Natural killer cell treated with Interleukin-12 subunit alpha and Interleukin-12 subunit beta and Interleukin-15 and Interleukin-18, amount 100 ng/mL, for 72 hours (primary cell): ENCODE measurements at regions not wholly inside any gene's neighbourhood (a gene's known extent, or its start where the extent isn't known, plus 50 kb on each side); places are given as distances from the start of the nearest gene placed in this dataset.

Experiments used
- ATAC-seq, 2 donors: fragments of 150-1000 bp; cut with Tn5 transposase in 1 of 2; sonication (Bioruptor Pico), chemical (Tn5 transposase) in 1 of 2; 2 replicates each; pipeline ENCODE4 v1.10.0; 2021
- DNase-seq: peaks from one replicate; pipeline ENCODE4 v3.0.0; 2022; ENCODE audit warnings: low spot score
- H3K27ac Mint-ChIP-seq, 2 donors: 1 replicate in 1 of 2; 2 replicates in 1 of 2; pipeline ENCODE4 v1.8.0; 2022; ENCODE audit warnings: mixed read lengths in 2 of 2, mild to moderate bottlenecking in 1 of 2, moderate library complexity in 1 of 2
- H3K27me3 Mint-ChIP-seq, 2 donors: 1 replicate in 1 of 2; 2 replicates in 1 of 2; pipeline ENCODE4 v1.8.0; 2022; ENCODE audit warnings: mixed read lengths in 2 of 2
- H3K36me3 Mint-ChIP-seq: one replicate; pipeline ENCODE4 v1.8.0; 2022; ENCODE audit warnings: mixed read lengths
- H3K4me1 Mint-ChIP-seq, 2 donors: 1 replicate in 1 of 2; 2 replicates in 1 of 2; pipeline ENCODE4 v1.8.0; 2022; ENCODE audit warnings: low read depth in 2 of 2, mixed read lengths in 2 of 2, mild to moderate bottlenecking in 1 of 2
- H3K4me3 Mint-ChIP-seq: one replicate; pipeline ENCODE4 v1.8.0; 2022; ENCODE audit warnings: mixed read lengths
- H3K9me3 Mint-ChIP-seq: 2 replicates; pipeline ENCODE4 v1.8.0; 2022; ENCODE audit warnings: mixed read lengths

- Mint-ChIP-seq H3K27ac (no peak overlapping the region), H3K36me3 (no peaks in the 10 kb centered on the region), H3K27me3 (peaks cover 6% of the 10 kb centered on the region in 2 donors), H3K4me3 (no peak overlapping the region), H3K9me3 (no peaks in the 10 kb centered on the region), H3K4me1 (no peaks in the 10 kb centered on the region)
- no peak for ATAC-seq
- no peak for DNase-seq
Measured at GRCh38 chr9:134539586-134540194, 101.9 kb upstream of the COL5A1 start.

GRCh38 chr9:134540276-134541096, 101.1 kb upstream of the COL5A1 start:
- Mint-ChIP-seq H3K27me3 (peaks cover 4 to 6% of the 10 kb centered on the region in 2 donors), H3K36me3 (no peaks in the 10 kb centered on the region), H3K9me3 (no peaks in the 10 kb centered on the region), H3K4me1 (no peaks in the 10 kb centered on the region), H3K4me3 (no peak overlapping the region), H3K27ac (no peak overlapping the region)
- ATAC-seq (no peak), DNase-seq (peak; percentile 37)

DNA sequence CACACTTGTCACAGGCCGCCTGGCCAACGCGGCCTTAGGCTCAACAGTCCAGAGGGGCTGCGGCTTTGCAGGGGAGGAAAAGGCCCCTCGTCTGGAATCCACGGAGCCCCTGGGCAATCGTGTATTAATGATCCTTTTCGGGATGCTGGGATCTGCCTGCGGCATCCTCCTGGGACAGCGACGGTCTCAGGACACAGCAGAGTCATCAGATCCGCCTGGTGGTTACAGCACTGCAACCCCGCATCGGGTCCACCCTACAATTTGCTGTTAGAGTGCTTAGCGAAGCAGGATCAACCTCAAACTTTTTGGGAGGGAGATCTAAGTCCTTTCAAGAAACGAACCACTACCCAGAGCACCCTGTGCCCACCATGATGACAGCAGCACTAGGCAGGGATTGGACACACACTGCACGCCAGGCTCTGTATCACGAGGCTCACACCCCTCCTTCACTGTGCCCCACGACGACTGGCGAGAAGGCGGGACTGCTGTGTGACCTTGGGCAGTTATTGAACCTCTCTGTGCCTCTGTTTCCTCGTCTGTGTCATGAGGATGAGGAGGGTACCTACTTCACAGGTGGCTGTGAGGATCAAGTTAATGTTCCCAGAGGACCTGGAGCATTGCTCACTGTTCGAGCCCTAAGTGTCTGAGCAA, 100.4 kb upstream of the COL5A1 start:
- DNase-seq, result peak; percentile 58
- Mint-ChIP-seq H3K4me1 (no peaks in the 10 kb centered on the region), H3K36me3 (no peaks in the 10 kb centered on the region), H3K9me3 (no peaks in the 10 kb centered on the region), H3K27me3 (peaks cover 4 to 6% of the 10 kb centered on the region in 2 donors), H3K4me3 (no peak overlapping the region), H3K27ac (no peak overlapping the region)
- ATAC-seq, result no peak

DNA sequence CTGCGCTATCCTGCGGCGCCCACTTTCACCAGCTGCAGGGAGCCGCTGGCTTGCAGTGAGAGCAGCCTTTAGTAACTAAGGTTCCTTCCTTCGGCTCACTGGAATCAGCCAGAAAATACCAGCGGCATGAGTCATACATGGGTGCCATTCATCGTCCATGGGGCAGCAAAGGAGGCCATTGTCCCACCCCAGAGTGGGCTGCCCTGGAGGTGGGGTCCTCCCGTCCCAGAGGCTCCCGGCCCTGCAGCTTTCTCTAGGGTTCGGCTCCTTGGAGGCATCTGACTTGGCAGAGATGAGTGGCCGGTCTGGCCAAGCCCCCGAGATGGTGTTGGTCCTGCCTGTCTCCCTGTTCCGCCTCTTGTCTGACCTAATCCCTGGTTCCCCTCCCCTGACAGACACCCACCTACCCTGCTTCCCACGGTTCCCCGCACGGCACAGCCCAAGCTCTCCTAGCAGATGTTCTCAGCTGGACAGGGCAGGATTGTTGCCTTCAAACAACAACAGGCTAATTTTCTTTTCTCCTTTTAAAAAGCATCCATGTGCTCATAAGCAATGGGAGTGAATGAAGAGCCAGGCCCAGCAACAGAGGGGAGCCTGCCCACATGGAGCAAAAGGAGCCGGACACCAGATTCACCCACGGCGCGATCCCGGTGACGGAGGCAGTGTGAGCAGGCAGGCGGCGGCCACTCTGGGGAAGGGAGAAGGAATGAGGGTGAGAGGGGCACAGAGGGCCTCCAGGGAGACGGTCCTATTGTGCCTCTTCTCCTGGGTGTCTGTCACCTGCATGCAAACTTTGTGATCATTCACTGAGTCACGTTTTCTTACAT, 97.0 kb upstream of the COL5A1 start:
- Mint-ChIP-seq H3K9me3 (no peaks in the 10 kb centered on the region), H3K4me3 (no peak overlapping the region), H3K27me3 (peaks cover 4 to 6% of the 10 kb centered on the region in 2 donors), H3K36me3 (no peaks in the 10 kb centered on the region), H3K27ac (no peak overlapping the region), H3K4me1 (no peaks in the 10 kb centered on the region)
- no peak for ATAC-seq
- peak; percentile 41 for DNase-seq

GRCh38 chr9:134545215-134545542, 96.4 kb upstream of the COL5A1 start:
- no peaks in the 10 kb centered on the region for H3K4me1 Mint-ChIP-seq
- no peaks in the 10 kb centered on the region for H3K36me3 Mint-ChIP-seq
- H3K27ac Mint-ChIP-seq, result no peak overlapping the region
- H3K27me3 Mint-ChIP-seq, result peaks cover 4 to 6% of the 10 kb centered on the region in 2 donors
- DNase-seq (no peak), ATAC-seq (no peak)
- H3K4me3 Mint-ChIP-seq, result no peak overlapping the region
- H3K9me3 Mint-ChIP-seq, result no peaks in the 10 kb centered on the region

GRCh38 chr9:134545543-134546245, 95.9 kb upstream of the COL5A1 start:
- H3K36me3 Mint-ChIP-seq, result no peaks in the 10 kb centered on the region
- H3K27ac Mint-ChIP-seq, result no peak overlapping the region
- H3K27me3 Mint-ChIP-seq, result peaks cover 4 to 6% of the 10 kb centered on the region in 2 donors
- H3K9me3 Mint-ChIP-seq, result no peaks in the 10 kb centered on the region
- no peaks in the 10 kb centered on the region for H3K4me1 Mint-ChIP-seq
- H3K4me3 Mint-ChIP-seq, result no peak overlapping the region
- ATAC-seq (no peak), DNase-seq (no peak)

GRCh38 chr9:134546246-134546731, 95.3 kb upstream of the COL5A1 start:
- H3K4me1 Mint-ChIP-seq, result no peaks in the 10 kb centered on the region
- no peak for ATAC-seq
- peak; percentile 46 for DNase-seq
- no peak overlapping the region for H3K27ac Mint-ChIP-seq
- no peak overlapping the region for H3K4me3 Mint-ChIP-seq
- H3K9me3 Mint-ChIP-seq, result no peaks in the 10 kb centered on the region
- H3K27me3 Mint-ChIP-seq, result peaks cover 4 to 6% of the 10 kb centered on the region in 2 donors
- no peaks in the 10 kb centered on the region for H3K36me3 Mint-ChIP-seq

GRCh38 chr9:134546746-134547145, 94.9 kb upstream of the COL5A1 start:
- Mint-ChIP-seq H3K9me3 (no peaks in the 10 kb centered on the region), H3K4me1 (no peaks in the 10 kb centered on the region), H3K4me3 (no peak overlapping the region), H3K36me3 (no peaks in the 10 kb centered on the region), H3K27me3 (peaks cover 4 to 6% of the 10 kb centered on the region in 2 donors), H3K27ac (no peak overlapping the region)
- ATAC-seq (no peak), DNase-seq (peak; percentile 29)

DNA sequence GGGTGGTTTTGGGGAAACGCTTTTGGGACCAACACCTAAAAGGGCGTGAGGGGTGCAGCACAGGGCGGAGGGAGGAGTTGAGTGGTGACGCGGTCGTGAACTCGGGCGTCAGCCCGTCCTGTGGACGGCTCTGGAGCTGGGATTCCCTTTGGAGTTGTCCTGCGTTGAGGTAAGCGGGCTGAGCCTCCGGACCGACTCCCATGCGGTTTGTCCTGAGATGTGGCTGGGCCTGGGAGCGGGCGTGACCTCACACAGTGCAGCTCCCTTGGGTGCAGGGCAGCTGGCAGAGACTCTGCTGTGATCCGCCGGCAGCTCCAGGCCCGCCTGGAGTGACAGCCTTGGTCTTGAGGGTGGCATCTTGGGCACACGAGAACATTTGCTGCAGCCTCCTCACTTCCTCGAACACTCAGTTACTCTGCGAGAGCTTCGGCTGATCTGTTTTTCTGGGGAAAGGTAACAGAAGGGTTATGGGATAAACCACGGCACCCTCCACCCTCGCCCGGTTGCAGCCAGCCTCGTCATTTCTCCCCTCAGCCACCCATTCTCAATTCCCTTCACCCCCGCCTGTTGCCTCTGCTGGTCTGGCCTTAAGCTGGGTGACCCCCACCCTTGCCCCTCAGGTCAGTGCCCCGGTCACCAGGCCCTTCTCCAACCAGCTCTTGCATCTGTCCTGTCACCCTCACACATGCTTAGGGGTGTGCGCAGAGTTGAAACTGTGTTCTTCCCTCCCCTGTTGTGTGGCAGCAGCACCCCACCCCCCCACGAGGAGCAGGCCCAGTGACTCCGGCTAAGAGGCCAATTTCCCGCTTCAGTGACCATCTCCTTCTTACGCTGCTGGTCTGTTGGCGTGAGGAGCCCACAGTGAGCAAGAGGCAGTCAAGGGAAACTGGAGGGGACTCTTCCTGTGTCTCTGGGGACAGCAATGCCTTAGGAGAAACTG, 94.2 kb upstream of the COL5A1 start:
- Mint-ChIP-seq H3K27me3 (peaks cover 6% of the 10 kb centered on the region in 2 donors), H3K36me3 (no peaks in the 10 kb centered on the region), H3K4me3 (no peak overlapping the region), H3K9me3 (no peaks in the 10 kb centered on the region), H3K4me1 (no peaks in the 10 kb centered on the region), H3K27ac (no peak overlapping the region)
- no peak for ATAC-seq
- peak; percentile 44 for DNase-seq

DNA sequence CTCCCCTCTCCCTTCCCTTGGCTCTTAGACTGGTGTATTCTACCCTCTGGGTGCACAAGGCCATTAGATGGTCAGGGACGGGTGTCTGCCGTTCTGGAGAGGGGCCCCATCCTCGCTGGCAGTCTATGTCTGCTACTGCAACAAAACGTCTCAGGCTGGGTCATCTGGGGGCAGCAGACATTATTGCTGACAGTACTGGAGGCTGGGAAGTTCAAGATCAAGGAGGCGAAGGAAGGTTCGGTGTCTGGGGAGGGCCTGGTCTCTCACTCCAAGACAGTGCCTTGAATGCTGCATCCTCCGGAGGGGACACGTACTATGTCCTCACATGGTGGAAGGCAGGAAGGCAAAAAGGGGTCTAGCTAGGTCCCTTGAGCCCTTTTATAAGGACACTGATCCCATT, 93.4 kb upstream of the COL5A1 start:
- ATAC-seq, result no peak
- Mint-ChIP-seq H3K36me3 (no peaks in the 10 kb centered on the region), H3K4me3 (no peak overlapping the region), H3K4me1 (no peaks in the 10 kb centered on the region), H3K27me3 (peaks cover 6% of the 10 kb centered on the region in 2 donors), H3K9me3 (no peaks in the 10 kb centered on the region), H3K27ac (no peak overlapping the region)
- DNase-seq, result peak; percentile 25

DNA sequence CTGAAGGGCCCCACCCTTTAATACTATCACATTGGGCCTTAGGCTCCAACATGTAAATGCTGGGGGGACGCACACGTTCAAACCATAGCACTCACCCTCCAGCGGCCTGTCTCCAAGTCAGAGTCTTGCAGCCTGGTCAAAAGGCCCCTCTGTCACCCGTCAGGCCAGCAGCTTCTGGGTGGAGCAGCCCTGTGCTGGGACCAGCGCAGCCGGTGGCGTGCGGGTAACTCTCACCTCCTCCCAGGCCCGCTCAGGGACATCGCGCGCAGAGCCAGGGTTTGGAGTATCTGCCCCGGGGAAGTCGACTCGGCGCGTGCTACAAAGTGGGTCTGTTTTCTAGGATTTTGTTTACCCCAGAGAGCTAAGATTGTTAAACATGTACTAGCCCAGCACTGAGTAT, 93.0 kb upstream of the COL5A1 start:
- Mint-ChIP-seq H3K9me3 (no peaks in the 10 kb centered on the region), H3K4me3 (no peak overlapping the region), H3K4me1 (no peaks in the 10 kb centered on the region), H3K27ac (no peak overlapping the region), H3K27me3 (peaks cover 2 to 3% of the 10 kb centered on the region in 2 donors), H3K36me3 (no peaks in the 10 kb centered on the region)
- DNase-seq, result peak; percentile 52
- no peak for ATAC-seq

DNA sequence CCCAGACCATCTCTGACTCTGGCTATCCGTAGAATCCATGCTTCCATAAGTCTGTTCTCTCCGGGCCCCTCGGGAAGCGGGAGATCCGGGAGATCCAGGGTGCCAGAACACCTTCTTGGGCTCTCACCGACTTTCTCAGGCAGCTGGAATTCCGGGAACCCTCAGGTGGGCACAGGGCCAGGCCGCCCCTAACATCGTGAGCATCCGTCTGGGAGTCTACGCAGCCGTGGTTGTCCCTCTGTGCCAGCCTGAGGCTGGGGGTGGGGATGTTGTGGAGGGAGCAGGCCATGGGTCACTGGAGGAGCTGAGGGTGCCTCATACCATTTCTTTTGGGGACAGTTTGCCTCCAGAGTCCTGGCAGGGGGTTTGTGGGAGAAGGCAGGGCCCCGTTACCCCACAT, 92.3 kb upstream of the COL5A1 start:
- ATAC-seq, result no peak
- Mint-ChIP-seq H3K4me1 (no peaks in the 10 kb centered on the region), H3K4me3 (no peak overlapping the region), H3K27me3 (peaks cover 0 to 2% of the 10 kb centered on the region in 2 donors), H3K27ac (no peak overlapping the region), H3K9me3 (no peaks in the 10 kb centered on the region), H3K36me3 (no peaks in the 10 kb centered on the region)
- DNase-seq, result peak; percentile 34
